Psoas muscle (tissue), 7 donors: ENCODE measurements at regions not wholly inside any gene's neighbourhood (a gene's known extent, or its start where the extent isn't known, plus 50 kb on each side); places are given as distances from the start of the nearest gene placed in this dataset.

Experiments
- ATAC-seq, 4 donors: fragments of 200-7000 bp; cut with Tn5 transposase; one replicate each; pipeline ENCODE4 v1.9.1; 2020; ENCODE audit warnings: moderate library complexity in 3 of 4, mild to moderate bottlenecking in 2 of 4
- DNase-seq, 2 donors: peaks; one replicate each; pipeline ENCODE4 v3.0.0-alpha.2; 2020
- H3K27ac ChIP-seq: fragments of 200-600 bp; one replicate; pipeline ENCODE4 v1.8.0; 2022
- H3K27me3 ChIP-seq, 3 donors: fragments of 200-600 bp in 1 of 3; one replicate each; pipeline versions ENCODE4 v1.6.1 to v1.8.0; 2013 to 2022; ENCODE audit warnings: low read length in 2 of 3, mild to moderate bottlenecking in 2 of 3, moderate library complexity in 1 of 3; ENCODE audit not compliant: insufficient read depth in 3 of 3
- H3K36me3 ChIP-seq, 2 donors: fragments of 200-600 bp in 1 of 2; one replicate each; pipeline versions ENCODE4 v1.6.1 to v1.8.0; 2013 to 2022; ENCODE audit warnings: low read depth in 1 of 2, mild to moderate bottlenecking in 1 of 2, moderate library complexity in 1 of 2; ENCODE audit not compliant: insufficient read depth in 1 of 2
- H3K4me1 ChIP-seq: fragments of 200-600 bp; one replicate; pipeline ENCODE4 v1.8.0; 2022
- H3K4me3 ChIP-seq: fragments of 200-600 bp; one replicate; pipeline ENCODE4 v1.8.0; 2022; ENCODE audit warnings: mild to moderate bottlenecking
- H3K9me3 ChIP-seq: fragments of 200-600 bp; one replicate; pipeline ENCODE4 v1.8.0; 2022
- WGBS, 3 donors: extraction: QIAGEN DNeasy Blood & Tissue Kit; methylation state at CpG; one replicate each; pipeline versions ENCODE4 v1.1.6 to v1.1.7; 2013; 5-methylcytosine and 5-hydroxymethylcytosine counted together
- intact Hi-C, 2 donors: fragments of 100-400 bp; cut with DNase I; formaldehyde crosslinking; loops; one replicate each; pipeline versions ENCODE4 v1.11.0 to v1.14.2; 2022
- TF ChIP-seq, protein P1 (sequence below): fragments of 200-600 bp; IDR thresholded peaks from one replicate; pipeline ENCODE4 v1.8.0; 2022; ENCODE audit warnings: antibody characterized with exemption
- donor health status: healthy with polysubstance abuse.
- donor health status: DM: no; HTN: no; CAD: no; lungs with moderate emphysema.
- donor health status: Bipolar disorder and iron deficiency.
- donor health status: healthy.
- donor health status: DM: yes; HTN: yes; CAD: no.
- donor health status: DM: no; HTN: no; CAD: no.
- donor health status: DM: yes; HTN: yes; CAD: no.

GRCh38 chr4:116913451-116913850, 171.9 kb downstream of the TRAM1L1 start:
- Histone ChIP-seq H3K9me3 (no peaks in the 10 kb centered on the region), H3K27ac (no peak overlapping the region), H3K4me1 (no peaks in the 10 kb centered on the region), H3K36me3 (no peaks in the 10 kb centered on the region), H3K27me3 (no peaks in the 10 kb centered on the region), H3K4me3 (no peak overlapping the region)
- 22 to 35% (median 25%) methylated on average over 1 of the region's 1 CpG for WGBS, 3 donors
- ATAC-seq (no peak), DNase-seq (no peak)
- TF ChIP-seq, protein P1, sequence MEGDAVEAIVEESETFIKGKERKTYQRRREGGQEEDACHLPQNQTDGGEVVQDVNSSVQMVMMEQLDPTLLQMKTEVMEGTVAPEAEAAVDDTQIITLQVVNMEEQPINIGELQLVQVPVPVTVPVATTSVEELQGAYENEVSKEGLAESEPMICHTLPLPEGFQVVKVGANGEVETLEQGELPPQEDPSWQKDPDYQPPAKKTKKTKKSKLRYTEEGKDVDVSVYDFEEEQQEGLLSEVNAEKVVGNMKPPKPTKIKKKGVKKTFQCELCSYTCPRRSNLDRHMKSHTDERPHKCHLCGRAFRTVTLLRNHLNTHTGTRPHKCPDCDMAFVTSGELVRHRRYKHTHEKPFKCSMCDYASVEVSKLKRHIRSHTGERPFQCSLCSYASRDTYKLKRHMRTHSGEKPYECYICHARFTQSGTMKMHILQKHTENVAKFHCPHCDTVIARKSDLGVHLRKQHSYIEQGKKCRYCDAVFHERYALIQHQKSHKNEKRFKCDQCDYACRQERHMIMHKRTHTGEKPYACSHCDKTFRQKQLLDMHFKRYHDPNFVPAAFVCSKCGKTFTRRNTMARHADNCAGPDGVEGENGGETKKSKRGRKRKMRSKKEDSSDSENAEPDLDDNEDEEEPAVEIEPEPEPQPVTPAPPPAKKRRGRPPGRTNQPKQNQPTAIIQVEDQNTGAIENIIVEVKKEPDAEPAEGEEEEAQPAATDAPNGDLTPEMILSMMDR = no peak
- intact Hi-C loops = no loop called here

DNA sequence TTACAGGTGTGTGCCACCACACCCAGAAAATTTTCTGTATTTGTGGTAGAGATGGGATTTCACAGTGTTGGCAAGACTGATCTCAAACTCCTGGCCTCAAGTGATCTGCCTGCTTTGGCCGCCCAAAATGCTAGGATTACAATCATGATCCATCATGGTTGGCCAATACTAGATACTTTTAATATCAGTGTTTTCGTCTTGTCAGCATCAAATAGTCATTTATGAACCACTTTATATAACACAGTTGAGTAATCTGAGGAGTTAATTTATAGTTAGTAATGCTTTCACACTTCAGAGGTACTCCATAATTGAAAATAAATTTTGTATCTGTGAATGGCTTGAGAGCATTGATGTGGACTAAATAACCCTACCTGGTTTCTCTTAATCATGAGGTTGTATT, 178.6 kb downstream of the TRAM1L1 start:
- no peak overlapping the region for H3K27ac ChIP-seq
- H3K36me3 ChIP-seq = no peaks in the 10 kb centered on the region
- H3K9me3 ChIP-seq = no peaks in the 10 kb centered on the region
- no peak overlapping the region for H3K4me3 ChIP-seq
- no peaks in the 10 kb centered on the region for H3K27me3 ChIP-seq
- H3K4me1 ChIP-seq = no peaks in the 10 kb centered on the region
- intact Hi-C loops = no loop called here
- TF ChIP-seq, protein P1 = no peak
- no peak for DNase-seq
- no peak for ATAC-seq
- 81 to 93% (median 87%) methylated on average over 2 of the region's 2 CpGs for WGBS, 3 donors

- 83 to 93% (median 93%) methylated on average over 1 of the region's 1 CpG for WGBS, 3 donors
- Histone ChIP-seq H3K4me3 (no peak overlapping the region), H3K4me1 (no peaks in the 10 kb centered on the region), H3K9me3 (no peaks in the 10 kb centered on the region), H3K36me3 (no peaks in the 10 kb centered on the region), H3K27me3 (no peaks in the 10 kb centered on the region), H3K27ac (no peak overlapping the region)
- TF ChIP-seq, protein P1 = no peak
- ATAC-seq = no peak
- intact Hi-C loops = no loop called here
- DNase-seq = no peak
These were observed 185.8 kb downstream of the TRAM1L1 start for GRCh38 chr4:116899561-116899960.

- TF ChIP-seq, protein P1 = no peak
These were observed 199.8 kb downstream of the TRAM1L1 start for GRCh38 chr4:116885579-116885978.

GRCh38 chr4:116882503-116882902, 202.9 kb downstream of the TRAM1L1 start:
- H3K27me3 ChIP-seq = no peaks in the 10 kb centered on the region
- no peak overlapping the region for H3K27ac ChIP-seq
- H3K4me1 ChIP-seq = no peaks in the 10 kb centered on the region
- TF ChIP-seq, protein P1 = no peak
- no peak overlapping the region for H3K4me3 ChIP-seq
- intact Hi-C loops = no loop called here
- H3K36me3 ChIP-seq = no peaks in the 10 kb centered on the region
- WGBS, 3 donors = 88 to 91% (median 88%) methylated on average over 3 of the region's 3 CpGs
- no peaks in the 10 kb centered on the region for H3K9me3 ChIP-seq
- ATAC-seq (no peak), DNase-seq (no peak)

More at GRCh38 chr4:116885579-116885978, 199.8 kb downstream of the TRAM1L1 start:
- intact Hi-C loops = no loop called here
- H3K9me3 ChIP-seq = no peaks in the 10 kb centered on the region
- no peaks in the 10 kb centered on the region for H3K36me3 ChIP-seq
- H3K4me1 ChIP-seq = no peaks in the 10 kb centered on the region
- no peak for DNase-seq
- ATAC-seq = no peak
- no peak overlapping the region for H3K27ac ChIP-seq
- H3K27me3 ChIP-seq = no peaks in the 10 kb centered on the region
- no peak overlapping the region for H3K4me3 ChIP-seq
